Astrocyte (in vitro differentiated cells and primary cell): ENCODE measurements at regions not wholly inside any gene's neighbourhood (a gene's known extent, or its start where the extent isn't known, plus 50 kb on each side); places are given as distances from the start of the nearest gene placed in this dataset.

Source experiments
- DNase-seq: peaks from one replicate; pipeline ENCODE4 v3.0.0-alpha.2; 2010; ENCODE audit warnings: low read depth
- FAIRE-seq: peaks from 2 replicates; lab custom pipeline; 2011; peaks lifted over from hg19 to GRCh38; lab: Jason Lieb, UNC
- H2AFZ ChIP-seq: 2 replicates; pipeline ENCODE4 v1.6.0; 2012; ENCODE audit warnings: low read depth, low read length, inconsistent platforms
- H3K27ac ChIP-seq: 2 replicates; pipeline ENCODE4 v1.5.1; 2011; ENCODE audit warnings: low read depth, low read length, inconsistent platforms
- H3K27me3 ChIP-seq: 2 replicates; pipeline ENCODE4 v1.6.0; 2011; ENCODE audit warnings: low read length, inconsistent platforms; ENCODE audit not compliant: insufficient read depth
- H3K36me3 ChIP-seq: 2 replicates; pipeline ENCODE4 v1.5.1; 2011; ENCODE audit warnings: low read length, inconsistent platforms; ENCODE audit not compliant: insufficient read depth
- H3K4me1 ChIP-seq: 2 replicates; pipeline ENCODE4 v1.5.1; 2011; ENCODE audit warnings: low read length, inconsistent platforms; ENCODE audit not compliant: insufficient read depth
- H3K4me2 ChIP-seq: 2 replicates; pipeline ENCODE4 v1.6.0; 2012; ENCODE audit warnings: low read length, inconsistent platforms
- H3K4me3 ChIP-seq: 2 replicates; pipeline ENCODE4 v1.5.1; 2011; ENCODE audit warnings: low read depth, mild to moderate bottlenecking, low read length, inconsistent platforms; ENCODE audit not compliant: insufficient read depth
- H3K79me2 ChIP-seq: 2 replicates; pipeline ENCODE4 v1.6.0; 2012; ENCODE audit warnings: mild to moderate bottlenecking, low read length, inconsistent platforms; ENCODE audit not compliant: insufficient read depth
- H3K9ac ChIP-seq: 2 replicates; pipeline ENCODE4 v1.6.0; 2012; ENCODE audit warnings: mild to moderate bottlenecking, low read length, inconsistent platforms
- H3K9me3 ChIP-seq: 2 replicates; pipeline ENCODE4 v1.5.1; 2012; ENCODE audit warnings: low read depth, mild to moderate bottlenecking, low read length, inconsistent platforms; ENCODE audit not compliant: insufficient read depth
- H4K20me1 ChIP-seq: 2 replicates; pipeline ENCODE4 v1.6.0; 2012; ENCODE audit warnings: low read length, inconsistent platforms; ENCODE audit not compliant: insufficient read depth
- H3K27ac Mint-ChIP-seq: one replicate; pipeline ENCODE4 v1.8.0; 2021; ENCODE audit warnings: mild to moderate bottlenecking, mixed read lengths; ENCODE audit not compliant: unreplicated experiment
- H3K27me3 Mint-ChIP-seq: one replicate; pipeline ENCODE4 v1.8.0; 2021; ENCODE audit warnings: low read depth, mixed read lengths; ENCODE audit not compliant: unreplicated experiment
- H3K36me3 Mint-ChIP-seq: one replicate; pipeline ENCODE4 v1.8.0; 2021; ENCODE audit warnings: low read depth, mixed read lengths; ENCODE audit not compliant: unreplicated experiment
- H3K4me1 Mint-ChIP-seq: one replicate; pipeline ENCODE4 v1.8.0; 2021; ENCODE audit warnings: low read depth, mixed read lengths; ENCODE audit not compliant: unreplicated experiment
- H3K4me3 Mint-ChIP-seq: one replicate; pipeline ENCODE4 v1.8.0; 2021; ENCODE audit warnings: mild to moderate bottlenecking, moderate library complexity, mixed read lengths; ENCODE audit not compliant: unreplicated experiment
- H3K9me3 Mint-ChIP-seq: one replicate; pipeline ENCODE4 v1.8.0; 2021; ENCODE audit warnings: mild to moderate bottlenecking, mixed read lengths; ENCODE audit not compliant: unreplicated experiment
- EZH2 ChIP-seq: IDR thresholded peaks from 2 replicates; pipeline ENCODE4 v1.6.1; 2012; ENCODE audit warnings: mild to moderate bottlenecking, low read length, inconsistent platforms; ENCODE audit not compliant: insufficient read depth
- TF ChIP-seq, protein P1 (sequence below): IDR thresholded peaks from 2 replicates; pipeline ENCODE4 v1.5.1; 2011; ENCODE audit warnings: low read depth, mild to moderate bottlenecking, inconsistent platforms, low read length, moderate library complexity; ENCODE audit not compliant: insufficient read depth

- Histone ChIP-seq H3K27ac (no peak overlapping the region), H3K27me3 (no peaks in the 10 kb centered on the region), H2AFZ (no peak overlapping the region), H3K4me2 (no peak overlapping the region), H3K4me1 (no peaks in the 10 kb centered on the region), H3K9ac (no peak overlapping the region), H4K20me1 (no peaks in the 10 kb centered on the region), H3K36me3 (no peaks in the 10 kb centered on the region), H3K79me2 (no peaks in the 10 kb centered on the region), H3K9me3 (no peaks in the 10 kb centered on the region), H3K4me3 (no peak overlapping the region)
- TF ChIP-seq EZH2: no peak
- TF ChIP-seq, protein P1, sequence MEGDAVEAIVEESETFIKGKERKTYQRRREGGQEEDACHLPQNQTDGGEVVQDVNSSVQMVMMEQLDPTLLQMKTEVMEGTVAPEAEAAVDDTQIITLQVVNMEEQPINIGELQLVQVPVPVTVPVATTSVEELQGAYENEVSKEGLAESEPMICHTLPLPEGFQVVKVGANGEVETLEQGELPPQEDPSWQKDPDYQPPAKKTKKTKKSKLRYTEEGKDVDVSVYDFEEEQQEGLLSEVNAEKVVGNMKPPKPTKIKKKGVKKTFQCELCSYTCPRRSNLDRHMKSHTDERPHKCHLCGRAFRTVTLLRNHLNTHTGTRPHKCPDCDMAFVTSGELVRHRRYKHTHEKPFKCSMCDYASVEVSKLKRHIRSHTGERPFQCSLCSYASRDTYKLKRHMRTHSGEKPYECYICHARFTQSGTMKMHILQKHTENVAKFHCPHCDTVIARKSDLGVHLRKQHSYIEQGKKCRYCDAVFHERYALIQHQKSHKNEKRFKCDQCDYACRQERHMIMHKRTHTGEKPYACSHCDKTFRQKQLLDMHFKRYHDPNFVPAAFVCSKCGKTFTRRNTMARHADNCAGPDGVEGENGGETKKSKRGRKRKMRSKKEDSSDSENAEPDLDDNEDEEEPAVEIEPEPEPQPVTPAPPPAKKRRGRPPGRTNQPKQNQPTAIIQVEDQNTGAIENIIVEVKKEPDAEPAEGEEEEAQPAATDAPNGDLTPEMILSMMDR: no peak
- Mint-ChIP-seq H3K4me3 (no peak overlapping the region), H3K9me3 (peaks cover 7% of the 10 kb centered on the region), H3K4me1 (no peaks in the 10 kb centered on the region), H3K36me3 (no peaks in the 10 kb centered on the region), H3K27ac (no peak overlapping the region), H3K27me3 (peaks cover 22% of the 10 kb centered on the region)
- no peak for FAIRE-seq
- no peak for DNase-seq
Measured at GRCh38 chr9:99565203-99565602, 256.5 kb upstream of the NR4A3 start.

DNA sequence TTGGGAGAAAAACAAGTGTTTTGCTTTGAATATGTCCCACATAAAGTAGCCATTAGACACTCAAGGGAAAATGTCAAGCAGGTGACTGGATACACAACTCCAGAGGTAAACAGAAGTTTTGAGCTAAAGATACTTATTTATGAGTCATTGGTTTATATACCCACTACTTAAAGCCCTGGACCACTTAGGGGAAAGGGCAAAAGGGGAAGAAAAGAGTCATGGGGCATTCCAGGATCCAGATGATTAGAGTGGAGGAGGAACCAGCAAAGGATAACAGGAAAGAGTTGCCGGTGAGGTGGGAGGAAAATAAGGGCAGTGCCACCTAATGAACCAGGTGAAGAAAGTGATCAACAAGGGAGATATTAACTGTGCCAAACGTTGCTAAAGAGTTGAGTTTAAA, 254.2 kb upstream of the NR4A3 start:
- no peaks in the 10 kb centered on the region for H3K4me1 Mint-ChIP-seq

GRCh38 chr9:99569840-99570239, 251.8 kb upstream of the NR4A3 start:
- FAIRE-seq (no peak), DNase-seq (no peak)
- H3K36me3 ChIP-seq: no peaks in the 10 kb centered on the region
- no peaks in the 10 kb centered on the region for H3K4me1 ChIP-seq
- no peak for TF ChIP-seq EZH2
- TF ChIP-seq, protein P1: no peak
- no peak overlapping the region for H3K4me3 Mint-ChIP-seq
- H3K79me2 ChIP-seq: no peaks in the 10 kb centered on the region
- no peak overlapping the region for H3K27ac ChIP-seq
- no peak overlapping the region for H3K27ac Mint-ChIP-seq
- peaks cover 7% of the 10 kb centered on the region for H3K9me3 Mint-ChIP-seq
- H3K4me3 ChIP-seq: no peak overlapping the region
- H3K27me3 Mint-ChIP-seq: peaks cover 30% of the 10 kb centered on the region
- H3K9me3 ChIP-seq: no peaks in the 10 kb centered on the region
- no peaks in the 10 kb centered on the region for H3K36me3 Mint-ChIP-seq
- H2AFZ ChIP-seq: no peak overlapping the region
- H4K20me1 ChIP-seq: no peaks in the 10 kb centered on the region
- no peaks in the 10 kb centered on the region for H3K4me1 Mint-ChIP-seq
- no peak overlapping the region for H3K4me2 ChIP-seq
- no peak overlapping the region for H3K9ac ChIP-seq
- H3K27me3 ChIP-seq: no peaks in the 10 kb centered on the region

More for the DNA sequence above, 254.2 kb upstream of the NR4A3 start:
- Histone ChIP-seq H2AFZ (no peak overlapping the region), H4K20me1 (no peaks in the 10 kb centered on the region), H3K27ac (no peak overlapping the region), H3K79me2 (no peaks in the 10 kb centered on the region), H3K9me3 (no peaks in the 10 kb centered on the region), H3K9ac (no peak overlapping the region), H3K4me1 (no peaks in the 10 kb centered on the region), H3K36me3 (no peaks in the 10 kb centered on the region), H3K27me3 (no peaks in the 10 kb centered on the region), H3K4me3 (no peak overlapping the region), H3K4me2 (no peak overlapping the region)
- H3K36me3 Mint-ChIP-seq: no peaks in the 10 kb centered on the region
- no peak overlapping the region for H3K27ac Mint-ChIP-seq
- TF ChIP-seq, protein P1: no peak
- TF ChIP-seq EZH2: no peak
- no peak overlapping the region for H3K4me3 Mint-ChIP-seq
- FAIRE-seq: no peak
- peaks cover 7% of the 10 kb centered on the region for H3K9me3 Mint-ChIP-seq
- DNase-seq: no peak
- H3K27me3 Mint-ChIP-seq: peaks cover 28% of the 10 kb centered on the region
